NCI-H1436 (cell line): ENCODE measurements at regions not wholly inside any gene's neighbourhood (a gene's known extent, or its start where the extent isn't known, plus 50 kb on each side); places are given as distances from the start of the nearest gene placed in this dataset.
A peak's percentile ranks its signal among the peaks of the same experiment; 100 is the strongest.
"Not testable (repeated sequence)": the region's sequence is repeated elsewhere in the genome, so short reads cannot be mapped to it uniquely, and the experiment has no call there.

Experiments used
- DNase-seq: peaks from one replicate; lab custom pipeline; 2025; lab: John Stamatoyannopoulos, UW

DNA sequence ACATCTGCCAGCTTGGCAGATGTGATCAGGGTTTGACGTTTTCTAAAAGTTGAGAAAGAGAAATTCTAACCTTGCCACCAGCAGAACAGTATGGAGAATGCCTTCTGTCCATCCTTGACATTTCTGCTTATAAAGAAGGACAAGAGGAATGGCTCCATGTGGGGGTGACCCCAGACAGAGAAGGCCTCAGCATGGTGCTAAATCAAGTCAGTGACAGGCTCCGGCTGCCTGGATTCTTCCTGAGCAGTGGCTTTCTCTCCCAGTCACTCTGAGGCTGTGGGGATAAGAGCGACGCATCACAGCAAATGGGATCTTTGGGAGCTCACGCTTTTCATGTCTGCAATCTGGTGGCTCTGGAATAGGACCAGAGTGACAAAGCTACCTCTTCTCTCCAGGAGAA, 640.2 kb upstream of the CAMK1G start:
- no peak for DNase-seq

DNA sequence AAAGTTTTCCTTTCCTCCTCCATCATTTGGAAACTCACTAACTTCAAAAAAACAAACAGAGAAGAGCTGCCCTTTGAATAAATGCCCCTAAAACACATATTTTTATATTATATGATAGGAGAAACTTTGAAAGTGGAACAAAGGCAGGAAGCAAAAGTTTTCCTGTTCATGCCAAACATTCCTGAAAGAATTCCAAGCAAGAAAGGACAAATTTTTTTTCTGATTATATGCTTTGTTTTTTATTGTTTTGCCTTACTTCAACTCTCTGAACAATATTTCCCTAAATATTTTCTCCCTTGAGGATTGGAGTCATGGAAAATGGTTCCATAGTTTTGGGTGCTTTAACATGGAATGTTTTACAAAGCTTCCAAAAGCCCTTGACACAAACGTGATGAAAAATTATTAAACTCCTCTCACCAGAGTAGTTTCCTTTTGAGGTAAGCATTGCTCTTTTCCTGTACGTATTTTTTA, 638.5 kb upstream of the CAMK1G start:
- no peak for DNase-seq

DNA sequence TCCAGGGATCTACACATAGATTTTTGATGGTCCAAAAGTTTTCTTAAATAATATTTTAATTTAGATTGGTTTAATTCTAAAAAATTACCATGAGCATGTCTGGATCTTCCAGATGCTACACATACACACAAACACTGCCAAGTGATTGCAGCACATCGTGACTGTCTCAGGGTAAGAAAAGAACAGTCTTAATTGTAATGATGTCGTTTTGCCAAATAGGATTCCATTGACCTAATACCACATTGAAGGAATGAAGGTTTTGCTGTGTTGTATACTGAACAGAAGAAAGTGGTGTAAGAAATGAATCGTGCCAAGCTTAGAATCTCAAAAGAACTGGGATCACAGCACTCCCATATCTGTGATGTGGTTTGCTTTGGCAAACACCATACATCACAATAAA, 633.3 kb upstream of the CAMK1G start:
- no peak for DNase-seq

DNA sequence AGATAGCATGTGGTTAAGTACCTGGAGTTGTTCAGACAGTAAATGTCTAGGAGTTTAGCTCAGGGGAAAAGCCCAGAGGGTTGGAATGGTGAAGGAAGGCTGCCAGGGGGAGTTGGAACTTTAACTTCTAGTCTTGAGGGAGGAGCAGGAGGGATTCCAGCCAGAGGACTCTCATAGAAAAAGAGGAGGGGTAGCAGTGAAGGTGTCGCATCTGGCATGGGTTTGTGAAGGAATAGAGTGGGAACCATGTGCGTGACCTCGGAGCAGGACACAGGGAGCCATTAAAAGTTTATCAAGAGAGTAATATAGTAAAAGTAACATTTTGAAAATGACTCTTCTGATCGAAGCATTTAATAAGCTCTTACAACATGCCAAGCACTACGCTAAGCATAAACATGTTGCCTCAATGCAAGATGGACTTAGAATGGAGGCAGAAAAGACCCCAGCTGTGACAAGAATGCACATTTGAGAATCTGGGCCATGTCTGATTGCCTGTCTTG, 632.4 kb upstream of the CAMK1G start:
- no peak for DNase-seq

DNA sequence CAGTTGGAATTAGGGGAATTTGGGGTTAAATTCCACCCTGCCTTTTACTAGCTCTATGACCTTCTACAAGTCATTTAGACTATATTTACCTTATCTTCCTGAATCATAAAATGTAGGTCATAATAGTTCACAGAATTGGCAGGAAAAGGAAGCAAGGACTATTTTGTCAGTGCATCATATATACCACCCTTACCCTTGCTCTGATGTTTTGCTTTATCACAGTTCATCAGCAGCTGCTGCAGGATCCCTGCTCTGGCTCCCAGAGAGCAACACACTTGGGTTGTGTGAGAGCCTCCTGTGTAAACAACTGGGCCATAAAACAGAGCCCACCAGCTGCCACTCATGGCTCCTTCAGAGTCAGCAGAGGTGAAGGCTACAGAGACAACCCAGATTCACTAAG, 631.6 kb upstream of the CAMK1G start:
- no peak for DNase-seq

DNA sequence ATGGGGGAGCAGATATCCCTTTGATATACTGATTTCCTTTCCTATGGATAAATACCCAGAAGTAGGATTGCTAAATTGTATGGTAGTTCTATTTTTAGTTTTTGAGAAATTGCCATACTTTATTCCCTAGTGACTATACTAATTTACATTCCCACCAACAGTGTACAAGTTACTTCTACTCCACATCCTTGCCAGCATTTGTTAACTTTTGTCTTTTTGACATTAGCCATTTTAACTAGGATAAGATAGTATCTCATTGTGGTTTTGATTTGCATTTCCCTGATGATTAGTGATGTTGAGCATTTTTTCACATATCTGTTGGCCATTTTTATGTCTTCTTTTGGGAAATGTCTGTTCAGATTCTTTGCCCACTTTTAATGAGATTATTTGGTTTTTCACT, 620.6 kb upstream of the CAMK1G start:
- no peak for DNase-seq

DNA sequence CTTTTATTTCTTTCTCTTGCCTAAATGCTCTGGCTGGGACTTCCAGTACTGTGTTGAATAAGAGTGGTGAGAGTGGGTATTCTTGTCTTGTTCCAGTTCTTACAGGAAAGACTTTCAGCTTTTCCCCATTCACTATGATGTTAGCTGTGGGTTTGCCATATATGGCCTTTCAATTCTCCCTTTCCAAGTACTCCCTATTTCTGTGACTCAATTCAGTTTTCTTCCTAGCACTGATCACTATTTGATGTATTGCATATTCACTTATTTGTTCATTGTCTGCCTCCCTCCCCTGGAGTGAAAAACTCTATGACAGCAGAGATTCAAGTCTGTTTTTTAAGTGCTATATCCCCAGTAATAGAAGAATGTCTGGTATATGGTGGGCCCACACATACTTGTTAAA, 618.2 kb upstream of the CAMK1G start:
- no peak for DNase-seq

DNA sequence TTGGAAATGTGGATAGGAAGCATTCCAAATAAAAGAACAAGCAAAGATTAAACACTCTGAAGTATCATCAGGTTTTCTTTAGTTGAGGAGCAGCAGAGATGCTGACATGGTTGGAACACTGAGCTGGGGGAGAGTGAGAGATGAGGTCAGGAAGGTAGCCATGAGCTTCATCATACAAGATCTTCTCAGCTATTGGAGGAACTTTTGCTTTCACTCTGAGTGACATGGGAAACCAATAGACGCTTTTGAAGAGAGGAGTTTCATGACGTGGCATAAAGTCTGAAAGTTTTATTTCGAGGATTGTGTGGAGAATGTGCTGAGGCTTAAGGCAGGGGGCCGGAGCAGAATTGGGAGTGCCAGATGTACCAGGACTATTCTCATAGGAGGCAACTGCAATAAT, 616.2 kb upstream of the CAMK1G start:
- DNase-seq = no peak

DNA sequence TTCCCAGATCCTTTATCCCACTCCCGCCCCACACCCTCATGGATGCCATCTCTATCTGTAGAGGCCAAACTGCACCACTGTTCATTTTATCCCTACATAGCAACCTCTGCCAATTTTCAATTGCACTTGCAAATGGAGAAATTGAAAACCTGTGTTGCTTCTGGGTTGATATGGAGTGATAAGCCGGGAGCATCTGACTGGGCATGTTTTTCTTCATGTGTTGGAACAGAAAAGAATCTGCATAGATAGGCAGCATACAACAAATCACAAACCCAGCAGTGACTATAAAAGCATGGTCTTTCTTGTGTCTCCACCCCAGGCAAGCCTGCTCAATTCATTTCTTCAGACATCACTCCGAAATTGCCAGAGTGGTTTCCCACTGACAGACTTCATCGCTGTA, 608.8 kb upstream of the CAMK1G start:
- no peak for DNase-seq

DNA sequence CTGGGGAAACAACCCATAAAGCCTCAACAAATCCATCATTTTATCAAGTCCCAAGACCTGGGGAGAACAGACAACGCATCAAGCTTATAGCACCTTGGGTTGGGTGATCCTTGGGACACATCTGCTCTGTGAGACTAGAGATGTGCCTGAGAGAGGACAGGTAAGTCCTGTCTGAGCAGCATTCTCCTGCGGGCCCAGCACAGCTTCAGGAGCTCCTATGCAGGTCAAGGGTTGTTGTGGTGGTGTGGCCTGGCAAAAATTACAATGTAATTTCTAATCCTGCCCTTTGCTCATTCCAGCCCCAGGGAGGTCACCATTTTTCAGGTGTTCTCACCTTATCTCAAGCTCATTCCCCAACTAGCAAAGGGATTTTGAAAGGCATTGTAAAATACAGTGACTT, 608.1 kb upstream of the CAMK1G start:
- no peak for DNase-seq

DNA sequence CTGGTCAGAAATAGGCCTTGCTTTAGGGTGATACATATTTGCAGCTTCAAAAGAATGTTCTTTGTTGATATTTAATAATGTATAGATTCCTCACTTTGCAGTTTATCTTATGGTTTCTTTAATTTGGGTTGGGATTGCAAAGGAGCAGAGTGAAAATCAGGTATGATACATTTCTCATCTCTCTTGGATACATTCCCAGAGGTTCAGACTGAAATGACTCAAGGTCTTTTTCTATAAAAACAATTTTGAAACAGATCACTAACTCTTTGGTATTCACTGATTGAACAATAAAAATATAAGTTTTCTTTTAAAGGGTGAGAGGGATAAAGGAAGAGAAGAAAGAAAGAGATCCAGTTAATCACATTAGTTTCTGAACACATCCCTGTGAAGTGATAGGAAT, 606.5 kb upstream of the CAMK1G start:
- DNase-seq = no peak

DNA sequence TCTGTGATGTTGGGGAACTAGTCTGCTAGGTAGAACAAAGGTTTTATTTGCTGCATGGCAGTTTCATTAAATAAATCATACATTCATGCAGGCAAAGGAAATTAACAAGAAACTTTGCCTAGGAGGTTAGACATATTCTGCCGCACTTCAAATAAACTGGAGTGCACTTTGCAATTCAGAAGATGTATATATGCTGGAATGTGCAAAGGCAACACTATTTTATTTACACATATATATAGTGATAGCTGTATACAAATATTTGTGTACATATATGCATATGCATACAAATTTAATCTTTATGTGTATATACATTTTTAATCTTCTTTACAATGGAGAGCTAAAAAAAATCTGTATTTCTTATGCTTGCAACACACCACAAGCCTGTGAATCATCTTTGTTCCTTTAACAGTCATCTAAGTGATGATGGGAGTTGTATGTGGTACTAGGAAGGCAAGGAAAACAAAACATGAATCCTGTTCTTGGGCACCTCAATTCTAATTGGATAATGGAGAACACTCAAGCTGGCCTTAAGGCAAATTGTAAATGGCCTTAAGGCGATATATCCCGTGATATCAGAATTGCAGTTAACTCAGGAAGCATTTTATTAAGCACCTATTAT, 605.8 kb upstream of the CAMK1G start:
- no peak for DNase-seq

DNA sequence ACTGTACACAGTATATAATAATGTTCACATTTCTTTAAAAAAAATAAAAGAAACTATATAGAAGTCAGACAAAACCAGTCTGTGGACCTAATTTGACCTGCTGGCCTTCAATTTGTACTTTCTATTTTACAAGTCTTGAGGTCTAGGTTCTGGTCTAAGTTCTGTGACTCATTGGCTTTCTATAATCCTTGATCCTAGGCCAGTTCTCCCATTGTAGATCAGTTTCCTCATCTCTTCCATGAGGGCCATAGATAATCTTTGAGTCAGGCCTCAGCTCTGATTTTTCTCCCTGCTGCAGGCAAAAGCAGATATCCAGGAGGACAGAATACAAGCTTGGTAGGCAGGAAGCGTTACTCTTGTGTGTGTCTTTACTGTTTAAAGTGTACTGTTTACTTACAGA, 603.7 kb upstream of the CAMK1G start:
- no peak for DNase-seq

DNA sequence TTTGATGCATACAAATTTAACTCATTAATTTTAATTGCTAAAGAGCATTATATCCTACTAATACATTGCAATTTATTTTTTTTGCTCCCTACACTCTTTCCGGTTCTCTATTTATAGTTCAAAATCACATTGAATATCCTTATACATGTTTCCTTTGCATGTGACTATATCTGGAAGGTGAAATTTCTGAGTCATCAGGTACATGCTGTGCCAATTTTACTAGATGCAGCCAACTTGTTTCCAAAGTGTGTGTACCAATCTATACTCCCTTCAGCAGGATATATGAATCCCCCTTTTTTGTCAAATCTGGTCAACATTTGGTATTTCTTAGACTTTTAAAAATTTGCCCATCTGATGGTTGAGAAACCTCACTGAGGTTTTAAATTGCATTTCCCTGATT, 602.9 kb upstream of the CAMK1G start:
- no peak for DNase-seq

DNA sequence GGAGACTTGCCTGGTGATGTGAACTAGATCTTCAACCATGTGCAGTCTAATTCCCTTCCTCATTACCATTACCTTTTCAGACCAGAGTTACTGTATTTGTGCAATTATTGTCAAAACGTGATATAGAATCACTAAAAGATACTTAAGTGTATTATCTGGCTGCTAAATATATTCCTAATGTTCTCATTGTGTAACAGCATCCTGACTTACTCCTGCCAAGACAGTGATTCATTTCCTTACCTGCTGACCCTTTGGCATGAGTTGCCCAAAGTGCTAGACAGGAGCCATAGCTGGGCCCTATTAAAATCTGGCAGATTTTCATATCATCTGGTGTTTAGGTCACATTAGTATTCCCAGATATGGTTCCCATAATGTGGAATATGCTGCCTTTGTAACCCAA, 598.3 kb upstream of the CAMK1G start:
- no peak for DNase-seq

DNA sequence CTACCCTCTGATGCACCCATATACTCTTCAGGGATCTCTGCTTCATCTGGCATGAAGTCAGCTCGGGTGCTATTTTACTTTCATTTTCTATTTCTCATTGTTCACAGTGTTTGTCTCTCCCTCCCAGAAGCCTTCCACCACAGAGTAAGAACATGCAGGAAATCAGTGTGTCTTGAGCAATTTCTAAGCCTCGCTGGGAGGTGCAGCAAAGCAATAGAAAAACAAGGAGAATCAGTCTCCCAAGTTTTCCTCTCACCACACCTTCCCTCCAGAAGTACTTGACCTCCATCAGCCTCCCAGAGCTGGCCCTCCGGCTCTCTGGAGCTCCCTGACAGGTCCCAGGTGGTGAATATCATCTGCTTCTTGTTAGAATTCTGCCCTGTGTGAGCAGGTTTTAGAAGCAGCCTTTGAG, 594.7 kb upstream of the CAMK1G start:
- peak; percentile 17 for DNase-seq

DNA sequence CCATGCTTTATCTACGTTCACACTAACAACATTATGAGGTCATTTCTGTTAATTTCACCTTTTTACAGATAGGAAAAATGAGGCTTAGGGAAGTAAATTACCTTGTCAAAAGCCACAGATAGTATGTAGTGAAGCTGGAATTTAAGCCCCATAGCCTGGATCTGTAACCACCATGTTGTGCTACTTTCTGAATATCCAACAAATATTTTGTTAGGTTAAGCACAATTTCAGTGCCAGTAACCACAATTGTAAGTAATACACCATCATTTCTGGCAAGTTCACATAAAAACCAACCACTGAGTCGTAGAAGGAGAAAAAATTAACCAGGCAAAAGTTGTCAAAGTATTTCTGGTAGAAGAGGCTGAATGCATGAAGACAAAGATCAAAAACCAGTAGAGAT, 593.1 kb upstream of the CAMK1G start:
- no peak for DNase-seq

DNA sequence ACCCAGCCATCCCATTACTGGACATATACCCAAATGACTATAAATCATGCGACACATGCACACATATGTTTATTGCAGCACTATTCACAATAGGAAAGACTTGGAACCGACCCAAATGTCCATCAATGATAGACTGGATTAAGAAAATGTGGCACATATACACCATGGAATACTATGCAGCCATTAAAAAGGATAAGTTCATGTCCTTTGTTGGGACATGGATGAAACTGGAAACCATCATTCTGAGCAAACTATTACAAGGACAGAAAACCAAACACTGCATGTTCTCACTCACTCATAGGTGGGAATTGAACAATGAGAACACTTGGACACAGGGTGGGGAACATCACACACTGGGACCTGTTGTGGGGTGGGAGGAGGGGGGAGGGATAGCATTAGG, 586.5 kb upstream of the CAMK1G start:
- DNase-seq = not testable (repeated sequence)

DNA sequence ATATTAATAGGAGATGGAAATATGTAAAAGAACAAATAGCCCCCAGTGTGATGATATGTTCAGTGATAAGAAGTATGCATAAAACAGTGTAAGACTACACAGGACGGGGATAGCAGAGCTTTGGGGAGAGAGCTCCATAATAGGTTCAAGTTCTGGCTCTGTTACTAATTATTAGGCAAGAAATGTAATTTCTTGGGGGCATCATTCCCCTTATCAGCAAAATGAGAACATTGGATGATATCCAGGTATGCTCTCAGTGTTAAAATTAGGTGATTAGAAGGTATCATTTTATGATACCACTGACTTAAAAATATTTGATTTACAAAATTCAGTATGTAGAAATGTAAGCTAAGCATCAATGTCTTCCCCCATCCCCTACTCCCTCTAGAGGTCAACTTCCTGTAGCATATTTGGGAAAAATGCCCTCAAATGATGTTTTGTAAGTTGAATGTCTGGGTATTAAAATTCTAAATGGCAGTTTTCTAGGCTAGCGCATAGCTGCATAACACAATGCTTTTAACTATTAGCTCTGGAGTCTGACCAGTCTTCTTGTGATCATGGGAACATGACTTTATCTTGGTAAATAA, 585.7 kb upstream of the CAMK1G start:
- no peak for DNase-seq

DNA sequence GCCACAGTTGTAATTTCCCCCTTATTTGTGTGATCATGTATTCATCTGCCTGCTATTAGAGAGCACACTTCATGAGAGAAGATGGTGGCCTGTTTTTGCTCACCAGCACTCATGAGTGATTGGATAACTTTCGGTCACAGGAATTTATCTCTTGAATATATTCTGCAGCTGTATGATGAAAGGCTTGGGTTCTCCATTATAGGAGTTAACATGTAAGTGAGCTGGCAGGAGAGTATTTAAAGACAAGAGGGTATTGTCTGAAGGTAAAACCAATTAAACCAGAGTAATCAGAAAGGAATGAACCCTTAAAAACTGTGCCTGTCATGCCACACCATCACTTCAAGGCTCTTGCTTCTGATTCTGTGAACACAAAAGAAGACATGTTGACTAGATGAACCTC, 574.9 kb upstream of the CAMK1G start:
- peak; percentile 19 for DNase-seq

DNA sequence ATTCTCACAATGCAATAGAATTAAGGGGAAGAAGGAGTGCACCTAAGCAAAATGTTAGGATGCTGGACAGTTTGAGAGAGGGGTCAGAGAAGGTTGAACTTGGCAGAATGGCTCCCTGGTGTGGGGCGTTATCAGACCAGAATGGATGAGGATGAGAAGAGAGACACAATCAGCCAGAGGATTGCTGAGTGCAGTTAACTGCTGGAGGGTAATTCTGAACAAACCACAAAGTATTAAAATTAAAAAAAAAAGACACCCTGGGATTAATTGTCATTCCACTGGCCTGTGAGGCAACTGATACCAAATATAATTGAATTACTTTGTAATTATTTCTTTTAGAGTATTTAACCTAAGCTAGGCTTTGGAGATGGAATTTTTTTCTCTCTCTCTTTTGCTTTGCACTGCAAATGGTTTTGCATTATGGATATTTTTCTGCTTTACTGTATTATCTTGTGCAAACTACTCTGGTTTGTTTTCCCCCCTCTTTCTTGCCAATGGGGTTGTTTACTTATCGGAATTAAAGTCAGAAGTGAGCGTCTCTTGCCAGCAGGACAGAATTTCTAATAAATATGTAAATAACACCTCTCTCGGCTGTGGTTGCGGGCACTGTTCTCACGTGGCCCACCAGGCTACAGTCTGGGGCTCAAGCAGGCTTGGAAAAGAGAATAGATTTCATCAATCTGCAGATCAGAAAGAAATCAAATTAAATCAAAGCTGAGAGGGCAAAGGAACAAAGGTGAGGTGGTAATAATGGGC, 572.9 kb upstream of the CAMK1G start:
- DNase-seq = no peak

DNA sequence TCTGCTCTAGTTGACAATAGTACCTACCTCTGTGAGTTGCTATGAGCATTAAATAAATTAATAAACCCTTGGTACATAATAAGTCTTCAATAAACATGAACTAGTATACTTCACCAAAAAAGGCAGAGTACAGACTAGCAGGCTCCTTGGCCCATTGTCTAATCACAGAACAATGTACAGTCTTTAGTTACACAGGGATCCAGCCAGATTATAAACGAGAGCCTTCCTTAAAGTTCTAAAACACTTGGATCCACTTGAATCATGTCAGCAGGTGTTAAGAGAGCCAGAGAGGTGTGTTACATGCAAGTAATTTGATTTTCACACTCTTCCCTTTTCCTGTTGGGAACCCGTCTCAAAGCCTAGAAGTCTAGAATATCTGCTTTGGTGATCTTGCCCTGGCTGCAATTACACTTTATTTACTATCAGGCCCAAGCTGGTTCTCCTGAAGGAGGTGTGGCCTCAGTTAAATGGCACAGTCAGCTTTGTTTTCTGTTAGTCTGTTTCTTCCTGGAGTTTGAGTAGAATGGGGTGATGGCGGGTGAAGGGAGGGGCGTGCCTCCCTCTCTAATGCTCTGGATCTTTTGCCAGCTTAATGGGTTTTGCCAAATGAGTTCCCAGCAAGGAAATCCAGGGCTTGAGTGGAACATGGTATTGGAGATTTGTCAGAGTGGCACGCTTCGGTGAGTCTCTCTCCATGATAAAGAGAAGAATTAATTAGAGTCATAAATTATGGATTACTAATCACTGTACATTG, 570.9 kb upstream of the CAMK1G start:
- DNase-seq = peak; percentile 34

DNA sequence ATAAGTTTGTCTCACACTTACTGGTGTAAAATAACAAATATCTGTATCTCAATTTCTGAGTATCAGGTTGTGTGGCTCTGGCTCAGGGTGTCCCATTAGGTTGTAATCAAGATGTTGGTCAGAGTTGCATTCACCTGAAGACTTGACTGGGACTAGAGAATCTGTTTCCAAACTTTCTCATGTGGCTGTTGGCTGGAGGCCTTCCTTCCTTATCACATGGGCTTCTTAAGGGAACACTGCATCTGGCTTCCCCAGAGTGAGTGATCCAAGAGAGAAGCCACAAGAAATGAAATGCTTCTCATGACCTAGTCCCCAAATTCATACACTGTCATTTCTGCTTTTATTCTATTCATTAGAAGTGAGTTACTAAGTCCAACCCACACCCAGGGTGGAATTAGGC, 568.4 kb upstream of the CAMK1G start:
- DNase-seq = no peak
